ENCODE measurements at regions not wholly inside any gene's neighbourhood (a gene's known extent, or its start where the extent isn't known, plus 50 kb on each side); places are given as distances from the start of the nearest gene placed in this dataset.

DNA sequence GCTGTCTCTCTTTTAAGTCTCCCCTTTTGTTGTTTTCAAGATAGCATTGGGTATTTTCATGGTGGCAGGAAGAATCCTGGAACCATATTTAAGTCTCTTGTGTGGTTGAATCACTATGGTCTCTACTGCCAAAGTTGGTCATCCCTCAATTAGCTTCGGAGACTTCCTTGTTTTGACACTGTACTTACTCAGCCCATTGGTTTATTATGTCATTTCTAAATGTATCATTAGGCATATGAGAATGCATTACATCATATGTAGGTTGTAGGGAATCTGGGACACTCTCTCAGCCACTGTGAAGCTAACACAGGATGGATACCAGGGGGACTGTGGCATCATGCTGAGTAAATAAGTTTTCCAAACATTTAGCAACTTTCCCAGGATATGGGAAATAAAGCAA lies 211.8 kb downstream of the DTHD1 start:
- no peak for DNase-seq (ENCODE audit: low read depth in 2 of 2)

GRCh38 chr4:36494016-36494415 lies 212.6 kb downstream of the DTHD1 start:
- no peak for DNase-seq (ENCODE audit: low read depth in 2 of 2)

DNA sequence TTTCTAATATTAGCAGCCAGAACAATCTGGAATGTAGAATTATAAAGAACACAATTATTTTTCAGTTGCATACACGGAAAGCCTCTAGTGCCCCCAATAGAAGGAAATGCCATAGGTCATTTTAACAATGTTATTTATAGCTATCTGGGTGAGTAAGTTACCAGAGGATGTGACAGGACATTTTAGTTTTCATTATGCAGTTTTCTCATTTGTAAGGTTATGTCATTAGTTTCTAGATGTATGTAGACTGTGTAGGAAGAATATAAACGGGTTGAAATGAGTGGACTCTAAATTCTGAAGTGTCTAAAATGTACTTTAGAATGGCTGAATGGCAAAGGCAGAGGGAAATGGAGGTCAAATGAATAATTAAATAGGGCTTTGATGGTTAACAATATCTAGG lies 213.3 kb downstream of the DTHD1 start:
- no peak for DNase-seq (ENCODE audit: low read depth in 2 of 2)

GRCh38 chr4:36502350-36502749 lies 220.9 kb downstream of the DTHD1 start:
- no peak for DNase-seq (ENCODE audit: low read depth in 2 of 2)

GRCh38 chr4:36508394-36508793 lies 227.0 kb downstream of the DTHD1 start:
- no peak for DNase-seq (ENCODE audit: low read depth in 2 of 2)

- DNase-seq (ENCODE audit: low read depth in 2 of 2), result no peak
Observed at GRCh38 chr4:36509845-36510244, 228.4 kb downstream of the DTHD1 start.

- no peak for DNase-seq (ENCODE audit: low read depth in 2 of 2)
Observed at GRCh38 chr4:36511785-36512184, 230.4 kb downstream of the DTHD1 start.

- DNase-seq (ENCODE audit: low read depth in 2 of 2), result no peak
Observed at GRCh38 chr4:36516522-36517095, 235.2 kb downstream of the DTHD1 start.

DNA sequence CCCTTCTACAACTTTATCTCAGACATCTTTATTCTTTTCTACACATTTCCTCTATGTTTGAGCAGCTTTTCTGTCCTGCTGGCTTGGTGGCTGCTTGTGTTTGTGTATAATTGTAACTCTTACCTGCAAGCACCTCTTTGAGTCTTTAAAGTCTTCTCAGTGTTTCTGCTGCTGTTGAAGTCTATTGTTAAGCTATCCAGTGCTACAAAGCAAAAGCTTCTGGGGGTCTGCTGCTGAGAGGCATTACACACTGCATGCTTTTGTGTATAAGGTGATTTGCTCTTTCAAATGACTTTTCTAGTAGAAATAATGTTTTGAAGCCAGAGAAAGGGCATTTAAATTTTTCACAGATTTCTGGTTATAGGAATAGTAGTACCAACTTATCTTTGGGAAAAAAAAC lies 241.8 kb downstream of the DTHD1 start:
- DNase-seq (ENCODE audit: low read depth in 2 of 2), result no peak

DNA sequence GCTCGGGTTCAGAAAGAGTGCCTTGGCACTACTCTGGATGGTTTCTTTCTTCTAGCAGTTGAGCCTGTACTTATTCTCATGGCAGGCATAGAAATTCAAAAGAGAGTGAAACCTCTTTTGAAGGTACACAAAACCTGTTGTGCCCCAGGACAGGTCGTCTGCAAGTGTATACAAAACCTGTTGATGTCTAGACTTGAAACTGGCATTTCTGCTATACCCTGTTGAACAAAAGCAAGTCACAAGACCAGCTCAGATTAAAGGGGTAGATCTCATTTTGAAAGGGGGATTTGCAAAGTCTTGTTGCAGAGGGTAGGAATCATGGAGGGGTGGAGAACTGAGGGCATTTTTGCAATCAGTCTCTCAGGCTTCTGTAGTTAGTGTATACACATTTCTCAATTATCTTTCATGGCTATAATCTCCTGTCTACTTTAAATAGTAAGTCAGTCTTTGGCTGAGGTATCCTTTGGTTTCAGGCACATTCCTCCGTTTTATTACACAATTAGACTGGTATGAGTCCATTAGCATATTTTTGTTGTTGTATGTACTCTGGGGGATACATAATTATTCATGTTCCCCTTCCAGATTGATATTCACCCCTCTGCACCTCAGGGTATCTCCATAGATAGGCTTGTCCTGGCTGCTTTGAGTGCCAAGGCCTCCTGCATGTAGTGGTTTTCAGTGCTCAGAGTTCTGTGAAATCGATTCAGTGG lies 251.4 kb downstream of the DTHD1 start:
- DNase-seq (ENCODE audit: low read depth in 2 of 2), result no peak

- no peak for DNase-seq (ENCODE audit: low read depth in 2 of 2)
Observed at GRCh38 chr4:36533944-36534343, 252.5 kb downstream of the DTHD1 start.

DNA sequence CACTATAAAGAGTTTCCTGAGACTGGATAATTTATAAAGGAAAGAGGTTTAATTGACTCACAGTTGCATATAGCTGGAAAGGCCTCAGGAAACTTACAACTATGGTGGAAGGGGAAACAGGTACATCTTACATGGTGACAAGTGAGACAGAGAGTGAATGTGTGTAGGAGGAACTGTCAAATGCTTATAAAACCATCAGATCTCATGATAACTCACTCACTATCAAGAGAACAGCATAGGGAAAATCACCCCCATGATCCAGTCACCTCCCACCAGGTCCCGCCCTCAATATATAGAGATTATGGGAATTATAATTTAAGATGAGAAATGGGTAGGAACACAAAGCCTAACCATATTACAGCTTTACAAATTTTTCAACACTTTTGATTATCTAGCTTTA lies 266.0 kb downstream of the DTHD1 start:
- DNase-seq (ENCODE audit: low read depth in 2 of 2), result no peak

GRCh38 chr4:36549252-36549651 lies 267.8 kb downstream of the DTHD1 start:
- DNase-seq (ENCODE audit: low read depth in 2 of 2), result no peak

- DNase-seq (ENCODE audit: low read depth in 2 of 2), result no peak
Observed at GRCh38 chr4:36549992-36550391, 268.6 kb downstream of the DTHD1 start.

DNA sequence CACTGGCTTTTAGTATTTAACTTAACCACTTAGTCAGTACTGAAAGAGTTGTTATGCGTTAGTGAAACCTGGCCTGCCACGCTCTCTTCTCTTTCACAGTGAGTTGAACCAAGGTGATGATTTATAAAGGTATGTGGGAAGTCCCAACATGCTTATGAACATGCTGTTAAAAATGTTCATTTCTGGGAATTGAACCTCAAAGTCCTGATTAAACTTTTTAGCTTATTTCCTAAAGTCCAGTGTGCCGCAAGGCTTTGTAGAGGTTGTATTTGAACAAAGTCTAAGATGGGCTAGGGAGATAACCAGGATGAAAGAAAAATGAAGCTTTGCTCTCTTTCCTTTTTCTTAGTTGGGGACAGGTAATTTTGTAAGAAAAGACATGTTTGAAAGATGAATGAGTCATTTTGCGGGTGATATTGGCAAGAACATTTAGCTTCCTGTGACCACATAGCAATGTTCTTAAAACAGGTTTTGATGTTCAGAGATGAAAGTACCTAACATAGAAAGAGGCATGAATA lies 270.3 kb downstream of the DTHD1 start:
- DNase-seq (ENCODE audit: low read depth in 2 of 2), result no peak

DNA sequence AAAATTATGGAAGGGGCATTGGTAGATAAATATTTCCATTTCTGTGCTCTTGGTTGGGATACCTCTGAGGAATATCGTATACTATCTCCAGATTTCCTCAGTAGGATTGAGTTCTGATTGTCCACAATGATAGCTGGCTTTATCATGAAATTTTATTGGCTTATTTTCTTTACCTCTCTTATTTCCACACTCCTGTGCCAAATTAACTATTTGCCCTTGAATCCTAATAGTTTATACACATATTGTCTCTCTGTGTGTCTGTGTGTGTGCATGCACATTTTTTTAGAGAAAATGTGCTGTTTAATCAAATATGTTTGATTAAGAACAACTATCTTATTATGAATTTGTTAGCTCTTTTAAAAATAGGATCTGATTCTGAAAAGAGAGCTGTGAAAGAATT lies 271.6 kb downstream of the DTHD1 start:
- DNase-seq (ENCODE audit: low read depth in 2 of 2), result no peak

DNA sequence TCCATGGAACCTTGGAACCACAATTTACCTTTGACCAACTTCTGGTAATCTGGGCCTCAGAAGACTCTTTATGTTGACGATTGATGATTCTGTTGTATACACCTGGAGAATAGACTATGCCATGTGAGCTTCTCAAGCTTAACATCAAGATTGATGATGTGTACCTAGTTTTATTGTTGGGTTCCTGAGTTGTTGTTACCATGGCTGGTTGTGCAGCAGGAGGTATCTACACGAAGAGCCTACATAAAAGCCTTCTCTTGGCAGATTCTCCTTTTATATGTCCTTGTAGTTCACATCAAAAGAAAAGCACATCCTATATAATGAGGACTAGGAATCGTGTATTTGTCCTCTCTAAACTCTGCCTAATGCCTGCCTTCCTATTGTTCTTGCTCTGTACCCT lies 272.0 kb downstream of the DTHD1 start:
- DNase-seq (ENCODE audit: low read depth in 2 of 2), result no peak

DNA sequence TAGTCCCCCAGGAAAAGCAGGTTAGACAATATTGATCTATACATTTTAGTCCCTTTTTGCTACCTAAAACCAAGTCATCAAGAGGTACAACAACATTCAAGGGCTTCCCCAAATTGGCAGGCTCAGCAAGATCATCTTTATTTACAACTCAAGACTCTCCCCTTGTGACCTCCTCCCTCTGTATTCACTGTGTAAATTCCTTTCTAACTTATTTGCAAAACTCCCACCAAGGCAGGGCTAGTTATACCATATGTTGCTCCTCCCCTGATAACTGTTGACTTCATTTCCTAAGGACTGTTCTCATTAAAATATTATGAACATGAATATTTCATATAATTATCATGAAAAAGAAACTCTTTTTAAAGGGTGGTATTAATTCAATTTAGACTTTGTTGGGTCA lies 275.6 kb downstream of the DTHD1 start:
- no peak for DNase-seq (ENCODE audit: low read depth in 2 of 2)

GRCh38 chr4:36568575-36568974 lies 287.2 kb downstream of the DTHD1 start:
- no peak for DNase-seq (ENCODE audit: low read depth in 2 of 2)

DNA sequence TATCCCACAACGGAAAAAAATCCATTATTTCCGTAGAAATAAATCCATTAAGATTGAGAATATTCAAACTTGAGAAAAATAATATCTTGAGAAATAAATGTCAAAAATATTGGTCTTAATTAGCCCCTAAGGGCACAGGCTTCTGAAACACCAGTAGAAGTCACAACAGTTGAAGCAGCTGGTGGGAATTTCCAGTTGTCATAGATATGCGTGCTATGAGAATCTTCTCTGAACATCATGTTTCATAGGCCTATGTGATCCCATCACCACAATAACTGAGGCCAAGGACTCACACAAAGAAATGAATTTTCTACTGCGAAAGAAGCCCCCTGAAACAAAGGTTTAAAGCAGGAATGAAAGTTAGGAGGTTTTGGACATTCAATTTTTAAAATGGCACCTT lies 292.0 kb downstream of the DTHD1 start:
- DNase-seq (ENCODE audit: low read depth in 2 of 2), result no peak

- no peak for DNase-seq (ENCODE audit: low read depth in 2 of 2)
Observed at GRCh38 chr4:36574816-36575215, 293.4 kb downstream of the DTHD1 start.

DNA sequence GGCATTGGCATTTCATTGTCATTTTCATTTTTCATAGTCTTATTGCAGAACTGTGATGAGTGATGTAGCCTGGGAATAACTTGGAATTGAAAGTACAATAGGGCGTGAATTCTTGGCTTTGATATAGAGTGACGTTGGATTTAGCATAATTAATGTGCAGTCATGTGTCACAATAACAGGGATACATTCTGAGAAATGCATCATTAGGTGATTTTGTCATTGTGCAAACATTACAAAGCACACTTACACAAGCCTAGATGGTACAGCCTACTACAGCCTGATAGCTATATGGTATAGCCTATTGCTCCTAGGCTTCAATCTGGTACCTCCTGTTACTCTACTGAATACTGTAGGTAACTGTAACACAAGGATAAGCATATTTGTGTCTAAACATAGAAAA lies 300.8 kb downstream of the DTHD1 start:
- DNase-seq (ENCODE audit: low read depth in 2 of 2), result no peak

DNA sequence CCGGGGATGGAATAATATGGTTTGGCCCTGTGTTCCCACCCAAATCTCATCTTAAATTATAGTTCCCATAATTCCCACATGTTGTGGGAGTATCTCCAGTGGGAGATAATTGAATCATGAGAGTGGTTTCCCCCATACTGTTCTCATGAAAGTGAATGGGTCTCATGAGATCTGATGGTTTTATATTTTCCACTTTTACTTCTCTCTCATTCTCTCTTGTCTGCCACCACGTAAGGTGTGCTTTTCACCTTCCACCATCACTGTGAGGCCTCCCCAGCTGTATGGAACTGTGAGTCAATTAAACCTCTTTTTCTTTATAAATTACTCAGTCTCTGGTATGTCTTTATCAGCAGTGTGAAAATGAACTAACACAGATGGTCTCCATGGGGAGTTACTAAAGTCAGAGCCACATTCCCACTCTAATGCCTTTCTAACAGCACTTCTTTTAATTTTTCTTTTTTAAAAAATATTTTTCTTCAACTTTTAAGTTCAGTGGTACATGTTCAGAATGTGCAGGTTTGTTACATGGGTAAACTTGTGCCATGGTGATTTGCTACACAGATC lies 306.6 kb downstream of the DTHD1 start:
- no peak for DNase-seq (ENCODE audit: low read depth in 2 of 2)

Measured in dermis microvascular lymphatic vessel endothelial cell (primary cell).